Thoracic aorta (tissue), 2 donors: ENCODE measurements at regions not wholly inside any gene's neighbourhood (a gene's known extent, or its start where the extent isn't known, plus 50 kb on each side); places are given as distances from the start of the nearest gene placed in this dataset.

Source experiments
- ATAC-seq: fragments of 150-250 bp; one replicate; pipeline ENCODE4 v1.8.0; 2017; ENCODE audit warnings: low read depth; ENCODE audit not compliant: insufficient number of reproducible peaks, low FRiP score
- DNase-seq: peaks from one replicate; pipeline ENCODE4 v3.0.0-alpha.2; 2020; ENCODE audit warnings: low spot score
- H3K27ac ChIP-seq, 2 donors: fragments of 200-600 bp; sonication (generic); 1 replicate in 1 of 2; 2 replicates in 1 of 2; pipeline ENCODE4 v1.5.1; 2016; ENCODE audit warnings: mild to moderate bottlenecking in 2 of 2, moderate library complexity in 2 of 2
- H3K27me3 ChIP-seq: fragments of 200-600 bp; sonication (generic); replicated peaks from 2 replicates; pipeline ENCODE4 v1.6.0; 2016; ENCODE audit warnings: mild to moderate bottlenecking; ENCODE audit not compliant: insufficient read depth
- H3K36me3 ChIP-seq: fragments of 200-600 bp; sonication (generic); one replicate; pipeline ENCODE4 v1.5.1; 2016
- H3K4me1 ChIP-seq, 2 donors: fragments of 200-600 bp; sonication (generic); 1 replicate in 1 of 2; 2 replicates in 1 of 2; pipeline versions ENCODE4 v1.5.1 to v1.6.0; 2016; ENCODE audit warnings: low read depth in 2 of 2, mild to moderate bottlenecking in 1 of 2; ENCODE audit not compliant: control insufficient read depth in 1 of 2
- H3K4me3 ChIP-seq: fragments of 200-600 bp; sonication (generic); 2 replicates; pipeline ENCODE4 v1.5.1; 2016; ENCODE audit warnings: mild to moderate bottlenecking
- H3K9me3 ChIP-seq: fragments of 200-600 bp; sonication (generic); 2 replicates; pipeline ENCODE4 v1.5.1; 2016
- CTCF ChIP-seq: fragments of 200-600 bp; sonication (generic); IDR thresholded peaks from one replicate; pipeline ENCODE4 v1.5.1; 2019; ENCODE audit warnings: antibody characterized with exemption

DNA sequence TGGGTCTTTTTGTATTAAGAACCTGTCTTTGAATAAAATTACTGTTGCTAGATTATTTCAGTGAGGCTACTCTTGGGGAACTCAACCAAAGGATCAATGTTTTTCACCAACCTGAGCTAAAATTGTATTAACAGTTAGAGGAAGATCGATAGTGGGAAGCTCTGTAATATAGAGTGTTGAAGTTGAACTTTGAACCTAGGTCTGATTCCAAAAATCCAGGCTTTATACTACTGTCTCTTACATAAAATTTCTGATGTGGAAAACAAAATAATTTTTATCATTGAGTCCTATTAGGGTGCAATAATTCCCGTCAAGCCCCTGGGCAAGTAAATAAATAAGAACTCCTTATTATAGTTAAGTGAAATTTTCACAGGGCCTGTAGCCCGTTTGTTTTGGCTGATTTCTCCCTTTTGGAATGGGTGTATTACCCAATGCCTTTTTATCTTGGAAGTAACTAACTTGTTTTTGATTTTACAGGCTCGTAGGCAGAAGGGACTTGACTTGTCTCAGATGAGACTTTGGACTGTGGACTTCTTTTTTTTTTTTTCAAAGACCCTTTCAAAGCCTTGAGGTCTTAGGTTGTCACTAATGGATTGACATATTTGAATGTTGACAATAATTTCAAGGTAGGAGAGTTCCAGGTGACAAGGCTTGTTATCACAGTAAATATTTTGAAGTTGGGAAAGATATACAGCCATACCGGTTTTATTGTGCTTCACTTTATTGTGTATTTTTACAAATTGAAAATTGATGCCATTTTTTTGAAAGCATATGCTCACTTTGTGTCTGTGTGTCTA is 276.1 kb downstream of the NFKBIZ start:
- peaks cover 6% of the 10 kb centered on the region for H3K9me3 ChIP-seq
- H3K4me3 ChIP-seq: no peak overlapping the region
- H3K4me1 ChIP-seq: peaks cover 18 to 45% of the 10 kb centered on the region in 2 donors
- no peak for TF ChIP-seq CTCF
- H3K27me3 ChIP-seq: no peaks in the 10 kb centered on the region
- ATAC-seq (peak; percentile 54), DNase-seq (no peak)
- H3K27ac ChIP-seq: peak overlapping the region; percentile 25 to 69
- H3K36me3 ChIP-seq: no peaks in the 10 kb centered on the region

DNA sequence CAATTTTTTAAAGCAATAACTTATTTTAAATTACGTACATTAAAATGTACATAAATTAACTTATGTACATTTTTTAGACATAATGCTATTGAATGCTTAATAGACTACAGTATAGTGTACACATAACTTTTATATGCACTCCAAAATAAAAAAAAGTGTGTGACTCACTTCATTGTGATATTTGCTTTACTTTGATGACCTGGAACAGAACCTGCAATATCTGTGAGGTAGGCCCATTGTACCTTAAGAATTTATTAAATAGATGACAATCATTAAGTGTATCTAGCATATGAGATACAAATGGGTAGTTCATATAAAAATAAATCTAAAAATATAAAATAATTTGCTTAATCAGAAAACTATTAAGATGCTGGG is 276.7 kb downstream of the NFKBIZ start:
- H3K27me3 ChIP-seq: no peaks in the 10 kb centered on the region
- H3K36me3 ChIP-seq: no peaks in the 10 kb centered on the region
- H3K27ac ChIP-seq: no peak overlapping the region
- ATAC-seq (no peak), DNase-seq (no peak)
- TF ChIP-seq CTCF: no peak
- peaks cover 24 to 51% of the 10 kb centered on the region in 2 donors for H3K4me1 ChIP-seq
- peaks cover 6% of the 10 kb centered on the region for H3K9me3 ChIP-seq
- no peak overlapping the region for H3K4me3 ChIP-seq

- Histone ChIP-seq H3K27ac (peak overlapping the region; percentile 84 to 88), H3K4me3 (peak overlapping the region; percentile 6), H3K4me1 (peaks cover 22 to 53% of the 10 kb centered on the region in 2 donors), H3K9me3 (no peaks in the 10 kb centered on the region), H3K27me3 (no peaks in the 10 kb centered on the region), H3K36me3 (no peaks in the 10 kb centered on the region)
- no peak for TF ChIP-seq CTCF
- no peak for DNase-seq
- peak; percentile 95 for ATAC-seq
Observed at GRCh38 chr3:102129760-102130608, 280.7 kb downstream of the NFKBIZ start.

DNA sequence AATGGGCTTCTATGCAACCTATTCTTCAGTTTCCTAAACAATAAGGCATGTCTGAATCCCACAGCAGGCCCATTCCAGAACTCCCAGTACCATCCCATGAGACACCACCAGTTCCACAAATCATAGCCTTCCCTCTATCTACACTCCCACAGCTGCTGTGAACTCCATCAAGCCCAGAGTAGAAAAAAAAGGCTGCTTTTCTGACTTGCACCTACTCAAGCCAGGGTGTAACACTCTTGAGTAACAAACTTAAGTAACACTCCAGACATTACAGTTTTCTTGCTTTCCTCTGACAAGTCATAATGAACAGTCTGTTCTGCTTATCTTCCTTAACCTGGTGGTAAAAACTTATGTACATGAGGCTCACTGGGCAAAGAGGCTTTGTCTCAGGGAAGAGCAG is 283.1 kb downstream of the NFKBIZ start:
- ATAC-seq (no peak), DNase-seq (no peak)
- no peaks in the 10 kb centered on the region for H3K9me3 ChIP-seq
- H3K4me1 ChIP-seq: peaks cover 19 to 33% of the 10 kb centered on the region in 2 donors
- H3K27me3 ChIP-seq: no peaks in the 10 kb centered on the region
- no peaks in the 10 kb centered on the region for H3K36me3 ChIP-seq
- no peak overlapping the region for H3K4me3 ChIP-seq
- no peak for TF ChIP-seq CTCF
- peak overlapping the region; percentile 42 to 58 for H3K27ac ChIP-seq

DNA sequence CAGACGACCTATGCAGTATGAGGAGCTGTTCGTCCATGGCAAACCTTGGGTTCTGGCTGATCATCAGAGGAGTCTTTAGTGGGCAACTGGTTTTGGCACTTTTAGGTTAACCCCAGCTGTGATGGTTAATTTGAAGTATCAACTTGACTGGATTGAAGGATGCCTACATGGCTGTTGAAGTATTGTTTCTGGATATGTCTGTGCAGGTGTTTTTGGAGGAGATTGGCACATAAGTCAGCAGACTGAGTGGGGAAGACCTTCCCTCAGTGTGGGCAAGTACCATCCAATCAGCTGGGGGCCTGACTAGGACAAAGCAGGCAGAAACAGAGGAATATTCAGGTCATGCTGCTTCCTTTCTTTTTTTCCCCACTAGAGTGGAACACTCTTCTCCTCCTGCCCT is 284.1 kb downstream of the NFKBIZ start:
- no peak for ATAC-seq
- Histone ChIP-seq H3K36me3 (no peaks in the 10 kb centered on the region), H3K4me1 (peaks cover 19 to 33% of the 10 kb centered on the region in 2 donors), H3K9me3 (no peaks in the 10 kb centered on the region), H3K27ac (no peak overlapping the region), H3K4me3 (no peak overlapping the region), H3K27me3 (no peaks in the 10 kb centered on the region)
- TF ChIP-seq CTCF: no peak
- DNase-seq: no peak
